Heart left ventricle (tissue), 16 donors: ENCODE measurements at regions not wholly inside any gene's neighbourhood (a gene's known extent, or its start where the extent isn't known, plus 50 kb on each side); places are given as distances from the start of the nearest gene placed in this dataset.

ENCODE experiments used
- ATAC-seq, 4 donors: fragments of 200-7000 bp; cut with Tn5 transposase; one replicate each; pipeline ENCODE4 v1.9.1; 2020 to 2022; ENCODE audit warnings: moderate library complexity in 4 of 4, mild to moderate bottlenecking in 3 of 4, moderate number of reproducible peaks in 1 of 4
- DNase-seq, 5 donors: peaks; one replicate each; pipeline ENCODE4 v3.0.0-alpha.2; 2020
- H3K27ac ChIP-seq, 12 donors: fragments of 200-600 bp; sonication (generic) in 4 of 12; one replicate each; pipeline versions ENCODE4 v1.5.0 to v1.8.0; 2016 to 2022; ENCODE audit warnings: mild to moderate bottlenecking in 2 of 12
- H3K27me3 ChIP-seq, 9 donors: fragments of 200-600 bp; sonication (generic) in 2 of 9; one replicate each; pipeline versions ENCODE4 v1.5.1 to v1.8.0; 2016 to 2022; ENCODE audit warnings: mild to moderate bottlenecking in 3 of 9
- H3K36me3 ChIP-seq, 9 donors: fragments of 200-600 bp; sonication (generic) in 2 of 9; one replicate each; pipeline versions ENCODE4 v1.5.0 to v1.8.0; 2018 to 2022; ENCODE audit warnings: mild to moderate bottlenecking in 2 of 9
- H3K4me1 ChIP-seq, 12 donors: fragments of 200-600 bp; sonication (generic) in 4 of 12; one replicate each; pipeline versions ENCODE4 v1.5.0 to v1.8.0; 2016 to 2022; ENCODE audit warnings: mild to moderate bottlenecking in 3 of 12
- H3K4me3 ChIP-seq, 12 donors: fragments of 200-600 bp; sonication (generic) in 4 of 12; one replicate each; pipeline versions ENCODE4 v1.5.0 to v1.8.0; 2017 to 2022; ENCODE audit warnings: mild to moderate bottlenecking in 9 of 12, moderate library complexity in 4 of 12
- H3K9me3 ChIP-seq, 12 donors: fragments of 200-600 bp; sonication (generic) in 4 of 12; one replicate each; pipeline versions ENCODE4 v1.5.0 to v1.8.0; 2016 to 2022; ENCODE audit warnings: mild to moderate bottlenecking in 1 of 12
- CTCF ChIP-seq, 12 donors: fragments of 200-600 bp; sonication (generic) in 4 of 12; IDR thresholded peaks; one replicate each; pipeline versions ENCODE4 v1.5.0 to v1.8.0; 2018 to 2022; ENCODE audit warnings: antibody characterized with exemption in 12 of 12, mild to moderate bottlenecking in 5 of 12
- POLR2A ChIP-seq, 2 donors: fragments of 450-650 bp; IDR thresholded peaks; one replicate each; pipeline ENCODE4 v1.6.1; 2017; ENCODE audit warnings: antibody characterized with exemption in 2 of 2, mild to moderate bottlenecking in 2 of 2, moderate library complexity in 2 of 2
- WGBS, 4 donors: extraction: QIAGEN DNeasy Blood & Tissue Kit in 2 of 4; methylation state at CpG; one replicate each; pipeline versions ENCODE4 v1.1.5 to v1.1.7; 2013 to 2018; 5-methylcytosine and 5-hydroxymethylcytosine counted together
- intact Hi-C, 10 donors: fragments of 100-400 bp; cut with DNase I; formaldehyde crosslinking; loops; one replicate each; pipeline versions ENCODE4 v1.11.1 to v1.14.2; 2022
- donor health status: ischemic (EF 13 %, LVEDD 7.1; RV severe dilation, severe dysfunction).
- donor health status: healthy with polysubstance abuse.
- donor health status: DM: no; HTN: yes; CAD: no.
- donor health status: DM: no; HTN: no; CAD: no.
- donor health status: ischemic (EF 25% LVEDD 6.9; RV normal size, moderate dysfunction).
- donor health status: ischemic (EF 25% LVEDD 5.7; RV mildly dilated, moderate dysfunction).
- donor health status: healthy.
- donor health status: DM: yes; HTN: yes; CAD: no.
- donor health status: ischemic (EF 35%, LVEDD 5.7; RV mildly dilated, moderate dysfunction).
- donor health status: nonischemic (EF 11% LVEDD 7.7; RV severe dilation, severe dysfunction).
- donor health status: DM: yes; HTN: yes; CAD: no.
- donor health status: PGD.
- donor health status: ischemic (EF 29% LVEDD 5.4; RV normal size, mild dysfunction).
- donor health status: nonischemic (EF 23%, LVEDD 6.1; RV moderate dilation, normal function).

GRCh38 chr11:106288822-106289387 is 211.4 kb downstream of the AASDHPPT start:
- DNase-seq (no peak), ATAC-seq (no peak)
- Histone ChIP-seq H3K4me1 (no peaks in the 10 kb centered on the region), H3K27ac (no peak overlapping the region), H3K9me3 (no peaks in the 10 kb centered on the region), H3K36me3 (no peaks in the 10 kb centered on the region), H3K4me3 (no peak overlapping the region), H3K27me3 (no peaks in the 10 kb centered on the region)
- TF ChIP-seq CTCF (IDR thresholded peaks at IDR 0.05) (no peak), POLR2A (IDR thresholded peaks at IDR 0.05) (no peak)
- intact Hi-C loops: no loop called here
- WGBS, 4 donors: 41 to 59% (median 57%) methylated on average over 1 of the region's 1 CpG

GRCh38 chr11:106292526-106292925 is 215.1 kb downstream of the AASDHPPT start:
- no peak overlapping the region for H3K4me3 ChIP-seq
- TF ChIP-seq CTCF (IDR thresholded peaks at IDR 0.05): no peak
- no peak for TF ChIP-seq POLR2A (IDR thresholded peaks at IDR 0.05)
- DNase-seq (no peak), ATAC-seq (no peak)
- no peaks in the 10 kb centered on the region for H3K9me3 ChIP-seq
- intact Hi-C loops: no loop called here
- H3K36me3 ChIP-seq: no peaks in the 10 kb centered on the region
- 85 to 93% (median 91%) methylated on average over 3 of the region's 3 CpGs for WGBS, 4 donors
- H3K4me1 ChIP-seq: no peaks in the 10 kb centered on the region
- no peaks in the 10 kb centered on the region for H3K27me3 ChIP-seq
- no peak overlapping the region for H3K27ac ChIP-seq

- H3K27me3 ChIP-seq: no peaks in the 10 kb centered on the region
- TF ChIP-seq POLR2A (IDR thresholded peaks at IDR 0.05) (no peak), CTCF (IDR thresholded peaks at IDR 0.05) (no peak)
- intact Hi-C loops: no loop called here
- H3K27ac ChIP-seq: no peak overlapping the region
- H3K4me1 ChIP-seq: no peaks in the 10 kb centered on the region
- DNase-seq (no peak), ATAC-seq (no peak)
- H3K36me3 ChIP-seq: no peaks in the 10 kb centered on the region
- peaks cover 0 to 4% (median 0%) of the 10 kb centered on the region in 12 donors for H3K9me3 ChIP-seq
- no peak overlapping the region for H3K4me3 ChIP-seq
Observed at GRCh38 chr11:106295974-106296373, 218.5 kb downstream of the AASDHPPT start.

- 71 to 87% (median 81%) methylated on average over 2 of the region's 2 CpGs for WGBS, 4 donors
- intact Hi-C loops: no loop called here
- ATAC-seq: no peak
Observed at GRCh38 chr11:106302416-106302815, 225.0 kb downstream of the AASDHPPT start.

More at GRCh38 chr11:106302416-106302815, 225.0 kb downstream of the AASDHPPT start:
- Histone ChIP-seq H3K27ac (no peak overlapping the region), H3K9me3 (peaks cover 0 to 14% (median 0%) of the 10 kb centered on the region in 12 donors), H3K4me3 (no peak overlapping the region), H3K27me3 (no peaks in the 10 kb centered on the region), H3K4me1 (no peaks in the 10 kb centered on the region), H3K36me3 (no peaks in the 10 kb centered on the region)
- TF ChIP-seq POLR2A (IDR thresholded peaks at IDR 0.05): no peak
- TF ChIP-seq CTCF (IDR thresholded peaks at IDR 0.05): no peak
- no peak for DNase-seq
